ENCODE measurements at regions not wholly inside any gene's neighbourhood (a gene's known extent, or its start where the extent isn't known, plus 50 kb on each side); places are given as distances from the start of the nearest gene placed in this dataset.

DNA sequence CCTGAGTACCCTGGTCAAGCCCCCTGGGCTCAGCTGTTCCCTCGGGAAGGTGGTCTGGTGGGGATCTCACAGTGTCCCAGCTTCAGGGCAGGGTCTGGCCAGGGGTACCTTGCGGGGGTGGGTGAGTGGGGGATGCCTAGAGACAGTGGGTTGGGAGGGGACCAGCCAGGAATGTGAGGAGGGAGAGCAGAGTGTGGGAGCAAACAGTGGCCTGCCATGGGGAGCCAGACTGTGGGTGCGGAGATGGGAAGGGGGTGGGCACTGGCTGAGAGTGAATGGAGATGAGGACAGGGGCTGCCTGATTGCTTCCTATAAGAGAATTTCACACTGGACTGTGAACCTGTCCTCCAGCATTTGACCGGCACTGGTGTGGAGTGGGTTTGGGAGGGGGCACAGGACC is 95.1 kb downstream of the VEGFA start:
- TF ChIP-seq, protein P1, sequence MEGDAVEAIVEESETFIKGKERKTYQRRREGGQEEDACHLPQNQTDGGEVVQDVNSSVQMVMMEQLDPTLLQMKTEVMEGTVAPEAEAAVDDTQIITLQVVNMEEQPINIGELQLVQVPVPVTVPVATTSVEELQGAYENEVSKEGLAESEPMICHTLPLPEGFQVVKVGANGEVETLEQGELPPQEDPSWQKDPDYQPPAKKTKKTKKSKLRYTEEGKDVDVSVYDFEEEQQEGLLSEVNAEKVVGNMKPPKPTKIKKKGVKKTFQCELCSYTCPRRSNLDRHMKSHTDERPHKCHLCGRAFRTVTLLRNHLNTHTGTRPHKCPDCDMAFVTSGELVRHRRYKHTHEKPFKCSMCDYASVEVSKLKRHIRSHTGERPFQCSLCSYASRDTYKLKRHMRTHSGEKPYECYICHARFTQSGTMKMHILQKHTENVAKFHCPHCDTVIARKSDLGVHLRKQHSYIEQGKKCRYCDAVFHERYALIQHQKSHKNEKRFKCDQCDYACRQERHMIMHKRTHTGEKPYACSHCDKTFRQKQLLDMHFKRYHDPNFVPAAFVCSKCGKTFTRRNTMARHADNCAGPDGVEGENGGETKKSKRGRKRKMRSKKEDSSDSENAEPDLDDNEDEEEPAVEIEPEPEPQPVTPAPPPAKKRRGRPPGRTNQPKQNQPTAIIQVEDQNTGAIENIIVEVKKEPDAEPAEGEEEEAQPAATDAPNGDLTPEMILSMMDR (conservative IDR thresholded peaks at IDR 0.05; ENCODE audit: low read depth, low read length): no peak
- no peak for TF ChIP-seq EZH2 (IDR thresholded peaks at IDR 0.05; ENCODE audit: low read length, unreplicated experiment)
